A549 (cell line): ENCODE measurements at regions not wholly inside any gene's neighbourhood (a gene's known extent, or its start where the extent isn't known, plus 50 kb on each side); places are given as distances from the start of the nearest gene placed in this dataset.

Source experiments
- ATAC-seq, 2 experiments: fragments of 200-7000 bp in 1 of 2; fragments of >200 bp in 1 of 2; cut with Nextera tagmentation in 1 of 2; cut with Tn5 transposase in 1 of 2; 3 replicates each; pipeline versions ENCODE4 v1.8.0 to v1.9.1; 2018 to 2020; ENCODE audit warnings: mild to moderate bottlenecking in 1 of 2, moderate library complexity in 1 of 2
- CTCF ChIA-PET: fragments of 300-600 bp; sonication (Branson Sonifier 250); formaldehyde crosslinking; extraction: SDS; loops from one replicate; lab custom pipeline; 2021; ENCODE audit warnings: antibody characterized with exemption, inconsistent platforms; lab: Yijun Ruan, JAX
- POLR2A ChIA-PET: fragments of 350-600 bp; formaldehyde crosslinking; extraction: SDS; loops from one replicate; lab custom pipeline; 2021; ENCODE audit warnings: antibody characterized with exemption, inconsistent platforms; lab: Yijun Ruan, JAX
- DNase-seq, 2 experiments: peaks; one replicate each; pipeline versions ENCODE4 v3.0.0 to v3.0.0-alpha.2; 2011 to 2016; ENCODE audit warnings: low read depth in 1 of 2, low spot score in 1 of 2
- FAIRE-seq: peaks from 2 replicates; lab custom pipeline; 2011; peaks lifted over from hg19 to GRCh38; lab: Jason Lieb, UNC
- H3K27ac ChIP-seq, 2 experiments: fragments of >200 bp; sonication (Bioruptor Twin); formaldehyde crosslinking; 3 replicates each; pipeline ENCODE4 v1.5.1; 2016 to 2017
- H3K4me1 ChIP-seq: fragments of >200 bp; sonication (Bioruptor Twin); formaldehyde crosslinking; 3 replicates; pipeline ENCODE4 v1.6.1; 2016
- H3K4me2 ChIP-seq: fragments of >200 bp; sonication (Bioruptor Twin); formaldehyde crosslinking; 3 replicates; pipeline ENCODE4 v1.6.1; 2016
- H3K4me3 ChIP-seq: fragments of >200 bp; sonication (Bioruptor Twin); formaldehyde crosslinking; 3 replicates; pipeline ENCODE4 v1.5.1; 2016
- H3K9me3 ChIP-seq: fragments of >200 bp; sonication (Bioruptor Twin); formaldehyde crosslinking; 3 replicates; pipeline ENCODE4 v1.6.1; 2016
- CBX2 ChIP-seq: fragments of 200-600 bp; sonication (generic); IDR thresholded peaks from 2 replicates; pipeline ENCODE4 v1.6.1; 2016; ENCODE audit warnings: low read depth, mild to moderate bottlenecking, borderline replicate concordance
- CHD2 ChIP-seq: fragments of 150-350 bp; IDR thresholded peaks from 2 replicates; pipeline ENCODE4 v1.6.1; 2014; ENCODE audit warnings: low read length; ENCODE audit not compliant: partially characterized antibody
- CHD4 ChIP-seq: fragments of 200-600 bp; sonication (generic); IDR thresholded peaks from 2 replicates; pipeline ENCODE4 v1.6.1; 2016; ENCODE audit warnings: antibody characterized with exemption, mild to moderate bottlenecking, borderline replicate concordance
- EHMT2 ChIP-seq: fragments of 200-600 bp; sonication (generic); IDR thresholded peaks from 2 replicates; pipeline ENCODE4 v1.6.1; 2016; ENCODE audit warnings: antibody characterized with exemption, low read depth, mild to moderate bottlenecking, moderate library complexity
- EP300 ChIP-seq, 2 experiments: fragments of >200 bp; sonication (Bioruptor Twin); formaldehyde crosslinking; IDR thresholded peaks; 2 replicates in 1 of 2; 3 replicates in 1 of 2; pipeline ENCODE4 v1.6.1; 2016 to 2017
- ESRRA ChIP-seq: fragments of 150-350 bp; IDR thresholded peaks from 2 replicates; pipeline ENCODE4 v1.6.1; 2014; ENCODE audit warnings: mild to moderate bottlenecking, low read length, borderline replicate concordance
- GATA3 ChIP-seq: IDR thresholded peaks from 2 replicates; pipeline ENCODE4 v1.6.1; 2012; ENCODE audit warnings: borderline replicate concordance
- HDAC2 ChIP-seq: fragments of 200-600 bp; sonication (generic); IDR thresholded peaks from 2 replicates; pipeline ENCODE4 v1.6.1; 2016
- KDM1A ChIP-seq: fragments of 200-600 bp; sonication (generic); IDR thresholded peaks from 2 replicates; pipeline ENCODE4 v1.6.1; 2016; ENCODE audit warnings: low read depth, mild to moderate bottlenecking
- MAFK ChIP-seq: fragments of 450-650 bp; IDR thresholded peaks from 2 replicates; pipeline ENCODE4 v1.6.1; 2014; ENCODE audit not compliant: partially characterized antibody
- MYC ChIP-seq: IDR thresholded peaks from 2 replicates; pipeline ENCODE4 v1.6.1; 2012; ENCODE audit warnings: mild to moderate bottlenecking, inconsistent platforms, low read length, improper control_type of control experiment, borderline replicate concordance
- NFE2L2 ChIP-seq: fragments of 150-350 bp; conservative IDR thresholded peaks from 2 replicates; pipeline ENCODE4 v1.6.1; 2014; ENCODE audit warnings: low read length
- POLR2A ChIP-seq: IDR thresholded peaks from 2 replicates; pipeline ENCODE4 v1.6.1; 2012; ENCODE audit warnings: mild to moderate bottlenecking, low read length
- RAD21 ChIP-seq, 2 experiments: fragments of >200 bp in 1 of 2; sonication (Bioruptor Twin) in 1 of 2; formaldehyde crosslinking in 1 of 2; IDR thresholded peaks in 1 of 2; conservative IDR thresholded peaks in 1 of 2; 2 replicates in 1 of 2; 3 replicates in 1 of 2; pipeline ENCODE4 v1.6.1; 2012 to 2018; ENCODE audit warnings: inconsistent platforms in 1 of 2
- RARB ChIP-seq: fragments of 250-450 bp; sonication (Bioruptor Pico); IDR thresholded peaks from 2 replicates; pipeline ENCODE4 v1.8.0; 2021; ENCODE audit warnings: mild to moderate bottlenecking, moderate library complexity
- RCOR1 ChIP-seq: fragments of 150-350 bp; IDR thresholded peaks from 2 replicates; pipeline ENCODE4 v1.6.1; 2014; ENCODE audit warnings: antibody characterized with exemption, low read length, low read depth
- RNF2 ChIP-seq: fragments of 200-600 bp; sonication (generic); IDR thresholded peaks from 2 replicates; pipeline ENCODE4 v1.6.1; 2016; ENCODE audit warnings: low read depth, mild to moderate bottlenecking, antibody characterized with exemption, moderate library complexity, borderline replicate concordance
- ZFP36 ChIP-seq: fragments of 450-650 bp; IDR thresholded peaks from 2 replicates; pipeline ENCODE4 v1.6.1; 2014; ENCODE audit warnings: borderline replicate concordance; ENCODE audit not compliant: partially characterized antibody
- WGBS: methylation state at CpG from one replicate; pipeline ENCODE4 v1.1.6; 2017; ENCODE audit errors: missing lambda C conversion rate; 5-methylcytosine and 5-hydroxymethylcytosine counted together
- TF ChIP-seq, protein P1 (sequence below): fragments of 250-450 bp; sonication (Bioruptor Pico); IDR thresholded peaks from 2 replicates; pipeline ENCODE4 v1.5.0; 2020; ENCODE audit warnings: low read depth, mild to moderate bottlenecking, moderate library complexity
- TF ChIP-seq, protein P2 (sequence below): IDR thresholded peaks from 2 replicates; pipeline ENCODE4 v1.6.1; 2012; ENCODE audit warnings: low read depth, borderline replicate concordance
- TF ChIP-seq, protein P3 (sequence below): fragments of 200-600 bp; sonication (generic); IDR thresholded peaks from 2 replicates; pipeline ENCODE4 v1.6.1; 2016; ENCODE audit warnings: antibody characterized with exemption, mild to moderate bottlenecking, moderate library complexity
- TF ChIP-seq, protein P4 (sequence below): fragments of >200 bp; sonication (Bioruptor Twin); formaldehyde crosslinking; IDR thresholded peaks from 2 replicates; pipeline ENCODE4 v1.6.1; 2016

DNA sequence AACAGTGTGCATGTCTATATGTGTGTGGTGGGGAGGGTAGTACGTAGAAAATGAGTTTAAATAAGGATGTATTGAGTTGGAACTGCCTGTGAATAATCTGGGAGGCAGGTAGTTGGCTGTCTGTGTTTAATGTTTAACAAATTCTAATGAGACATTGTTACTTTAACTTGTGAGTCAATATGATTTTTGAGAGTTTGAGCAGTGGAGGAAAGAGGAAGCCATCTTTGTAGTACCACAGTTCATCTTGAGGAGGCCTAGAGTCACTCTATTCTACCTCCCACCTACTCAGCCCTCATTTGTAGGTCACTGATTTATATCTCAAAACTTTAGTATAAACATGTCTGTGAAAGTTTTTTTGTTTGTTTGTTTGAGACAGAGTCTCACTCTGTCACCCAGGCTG lies 129.9 kb upstream of the ITGB1 start:
- Histone ChIP-seq H3K9me3 (no peaks in the 10 kb centered on the region; the same call in 2 of the 3 replicates), H3K4me2 (no peak overlapping the region), H3K27ac (no peak overlapping the region), H3K4me1 (peaks cover 5% of the 10 kb centered on the region; the same call in 1 of the 3 replicates), H3K4me3 (no peak overlapping the region)
- TF ChIP-seq HDAC2 = no peak
- DNase-seq (no peak), ATAC-seq (0 out of 6 replicates have a peak, but pooled peaks of 1 of the 2 experiments have one; percentile 30), FAIRE-seq (no peak)
- 78% methylated on average over 1 of the region's 1 CpG for WGBS
- ChIA-PET POLR2A (no interaction called here), CTCF (interaction anchor here (1.5 kb wide), 1 partner anchor 58 kb away, joined by 3 read pairs; no protein-coding TSS in a partner anchor)

DNA sequence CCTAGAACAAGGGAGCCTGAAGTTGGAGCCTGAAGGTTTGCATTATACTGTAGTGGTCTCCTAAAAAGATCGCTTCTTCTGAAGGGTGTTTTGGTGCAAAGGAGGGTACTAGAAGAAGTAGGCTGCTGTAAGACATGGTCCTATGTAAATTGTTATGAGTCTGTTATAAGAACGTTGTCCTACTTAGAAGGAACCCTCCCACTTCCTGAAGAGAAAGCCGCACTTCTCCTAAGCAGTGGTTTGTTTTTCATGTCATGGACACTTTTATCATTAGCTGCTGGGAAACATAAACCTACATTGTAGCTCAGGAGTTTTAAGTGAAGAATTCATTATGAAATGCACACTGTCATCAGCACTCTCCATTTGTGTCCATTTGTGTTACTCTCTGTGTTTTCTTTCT lies 129.1 kb upstream of the ITGB1 start:
- TF ChIP-seq, protein P1, sequence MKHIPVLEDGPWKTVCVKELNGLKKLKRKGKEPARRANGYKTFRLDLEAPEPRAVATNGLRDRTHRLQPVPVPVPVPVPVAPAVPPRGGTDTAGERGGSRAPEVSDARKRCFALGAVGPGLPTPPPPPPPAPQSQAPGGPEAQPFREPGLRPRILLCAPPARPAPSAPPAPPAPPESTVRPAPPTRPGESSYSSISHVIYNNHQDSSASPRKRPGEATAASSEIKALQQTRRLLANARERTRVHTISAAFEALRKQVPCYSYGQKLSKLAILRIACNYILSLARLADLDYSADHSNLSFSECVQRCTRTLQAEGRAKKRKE = no peak
- TF ChIP-seq RAD21 (conservative IDR thresholded peaks at IDR 0.05 in 1 of 2, IDR thresholded peaks at IDR 0.05 in 1 of 2) = no peak
- no peak overlapping the region for H3K4me2 ChIP-seq
- ATAC-seq = no peak

DNA sequence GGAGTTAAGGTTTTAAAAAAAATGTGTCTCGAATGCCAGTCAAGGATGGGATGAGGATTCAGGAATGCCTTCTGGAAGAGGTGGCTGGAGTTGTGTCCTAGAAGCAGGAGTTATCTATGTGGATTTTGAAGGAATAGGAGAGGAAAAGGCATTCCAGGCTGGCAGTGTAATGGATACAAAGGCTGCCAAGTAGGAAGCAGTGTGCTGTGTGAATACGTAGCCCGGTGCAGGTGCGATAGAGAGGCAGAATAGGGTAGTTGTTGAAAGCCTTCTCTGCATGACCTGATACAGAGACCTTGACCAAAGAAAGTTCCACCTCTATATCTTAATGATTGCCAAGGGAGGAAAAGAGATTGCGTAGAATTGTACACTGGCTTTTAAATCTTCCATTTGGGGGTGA lies 128.1 kb upstream of the ITGB1 start:
- no peak for FAIRE-seq
- CTCF ChIA-PET = interaction anchor here (1.5 kb wide), 1 partner anchor 56 kb away, joined by 3 read pairs; no protein-coding TSS in a partner anchor

More for the DNA sequence above, 129.1 kb upstream of the ITGB1 start:
- ChIA-PET CTCF (interaction anchor here (0.9 to 1.5 kb wide), 2 partner anchors 9 to 57 kb away, joined by 3 read pairs; no protein-coding TSS in a partner anchor), POLR2A (no interaction called here)
- Histone ChIP-seq H3K4me1 (peaks cover 5% of the 10 kb centered on the region; the same call in 1 of the 3 replicates), H3K9me3 (no peaks in the 10 kb centered on the region; the same call in 2 of the 3 replicates), H3K4me3 (no peak overlapping the region), H3K27ac (no peak overlapping the region)
- 94% methylated on average over 3 of the region's 3 CpGs for WGBS
- FAIRE-seq = peak; percentile 68
- DNase-seq = no peak

DNA sequence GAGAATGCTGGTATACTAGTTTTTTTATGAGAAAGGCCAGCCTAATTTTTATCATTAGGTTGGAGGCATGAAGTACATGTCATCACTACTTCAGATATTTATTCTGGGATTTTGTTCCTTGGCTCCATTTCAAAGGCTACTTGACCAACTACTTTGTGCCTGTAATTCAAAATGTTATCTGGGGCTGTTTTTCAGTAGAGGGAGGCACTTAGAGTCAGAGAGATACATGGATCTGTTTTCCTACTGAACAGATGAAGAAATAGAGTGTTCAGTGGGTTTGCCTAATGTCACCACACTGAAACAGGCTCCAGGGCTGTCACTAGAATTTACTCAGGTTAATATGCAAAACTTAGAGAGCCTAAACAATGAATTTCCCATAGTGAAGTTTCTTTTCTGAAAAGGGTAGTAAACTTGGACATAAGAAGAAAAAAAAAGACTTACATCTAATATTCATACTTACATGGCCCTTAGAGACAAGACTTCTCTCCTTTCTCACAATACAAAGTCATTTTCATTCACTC lies 127.3 kb upstream of the ITGB1 start:
- Histone ChIP-seq H3K4me2 (no peak overlapping the region), H3K4me1 (peaks cover 5% of the 10 kb centered on the region; the same call in 1 of the 3 replicates), H3K27ac (no peak overlapping the region), H3K9me3 (no peaks in the 10 kb centered on the region; the same call in 2 of the 3 replicates), H3K4me3 (no peak overlapping the region)
- FAIRE-seq = no peak
- TF ChIP-seq MYC (no peak), RNF2 (no peak), ESRRA (no peak), KDM1A (no peak), EHMT2 (no peak), GATA3 (no peak), RCOR1 (no peak), ZFP36 (no peak), CHD2 (no peak), NFE2L2 (no peak), EP300 (IDR thresholded peaks at IDR 0.05) (no peak), MAFK (no peak), POLR2A (no peak), RARB (no peak), CBX2 (no peak), CHD4 (no peak), HDAC2 (no peak)
- TF ChIP-seq, protein P2, sequence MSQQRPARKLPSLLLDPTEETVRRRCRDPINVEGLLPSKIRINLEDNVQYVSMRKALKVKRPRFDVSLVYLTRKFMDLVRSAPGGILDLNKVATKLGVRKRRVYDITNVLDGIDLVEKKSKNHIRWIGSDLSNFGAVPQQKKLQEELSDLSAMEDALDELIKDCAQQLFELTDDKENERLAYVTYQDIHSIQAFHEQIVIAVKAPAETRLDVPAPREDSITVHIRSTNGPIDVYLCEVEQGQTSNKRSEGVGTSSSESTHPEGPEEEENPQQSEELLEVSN = no peak
- TF ChIP-seq, protein P3, sequence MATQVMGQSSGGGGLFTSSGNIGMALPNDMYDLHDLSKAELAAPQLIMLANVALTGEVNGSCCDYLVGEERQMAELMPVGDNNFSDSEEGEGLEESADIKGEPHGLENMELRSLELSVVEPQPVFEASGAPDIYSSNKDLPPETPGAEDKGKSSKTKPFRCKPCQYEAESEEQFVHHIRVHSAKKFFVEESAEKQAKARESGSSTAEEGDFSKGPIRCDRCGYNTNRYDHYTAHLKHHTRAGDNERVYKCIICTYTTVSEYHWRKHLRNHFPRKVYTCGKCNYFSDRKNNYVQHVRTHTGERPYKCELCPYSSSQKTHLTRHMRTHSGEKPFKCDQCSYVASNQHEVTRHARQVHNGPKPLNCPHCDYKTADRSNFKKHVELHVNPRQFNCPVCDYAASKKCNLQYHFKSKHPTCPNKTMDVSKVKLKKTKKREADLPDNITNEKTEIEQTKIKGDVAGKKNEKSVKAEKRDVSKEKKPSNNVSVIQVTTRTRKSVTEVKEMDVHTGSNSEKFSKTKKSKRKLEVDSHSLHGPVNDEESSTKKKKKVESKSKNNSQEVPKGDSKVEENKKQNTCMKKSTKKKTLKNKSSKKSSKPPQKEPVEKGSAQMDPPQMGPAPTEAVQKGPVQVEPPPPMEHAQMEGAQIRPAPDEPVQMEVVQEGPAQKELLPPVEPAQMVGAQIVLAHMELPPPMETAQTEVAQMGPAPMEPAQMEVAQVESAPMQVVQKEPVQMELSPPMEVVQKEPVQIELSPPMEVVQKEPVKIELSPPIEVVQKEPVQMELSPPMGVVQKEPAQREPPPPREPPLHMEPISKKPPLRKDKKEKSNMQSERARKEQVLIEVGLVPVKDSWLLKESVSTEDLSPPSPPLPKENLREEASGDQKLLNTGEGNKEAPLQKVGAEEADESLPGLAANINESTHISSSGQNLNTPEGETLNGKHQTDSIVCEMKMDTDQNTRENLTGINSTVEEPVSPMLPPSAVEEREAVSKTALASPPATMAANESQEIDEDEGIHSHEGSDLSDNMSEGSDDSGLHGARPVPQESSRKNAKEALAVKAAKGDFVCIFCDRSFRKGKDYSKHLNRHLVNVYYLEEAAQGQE = no peak
- TF ChIP-seq, protein P4, sequence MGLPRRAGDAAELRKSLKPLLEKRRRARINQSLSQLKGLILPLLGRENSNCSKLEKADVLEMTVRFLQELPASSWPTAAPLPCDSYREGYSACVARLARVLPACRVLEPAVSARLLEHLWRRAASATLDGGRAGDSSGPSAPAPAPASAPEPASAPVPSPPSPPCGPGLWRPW = no peak
- DNase-seq = no peak
- CTCF ChIA-PET = interaction anchor here (1.0 kb wide), 1 partner anchor 9 kb away, joined by 3 read pairs; no protein-coding TSS in a partner anchor
- no peak for ATAC-seq
- POLR2A ChIA-PET = no interaction called here

More for the DNA sequence above, 128.1 kb upstream of the ITGB1 start:
- ATAC-seq = no peak
- DNase-seq = no peak
- Histone ChIP-seq H3K27ac (no peak overlapping the region), H3K4me2 (no peak overlapping the region)
- no peak for TF ChIP-seq CHD2
- TF ChIP-seq, all 56 proteins: peak for 0
- H3K4me1 ChIP-seq = peaks cover 5% of the 10 kb centered on the region; the same call in 1 of the 3 replicates
- no peak overlapping the region for H3K4me3 ChIP-seq
- 93% methylated on average over 5 of the region's 5 CpGs for WGBS
- POLR2A ChIA-PET = no interaction called here
- no peaks in the 10 kb centered on the region; the same call in 2 of the 3 replicates for H3K9me3 ChIP-seq
